NCI-H345 treated with DMSO at 0.1 percent for 48 hours (cell line): ENCODE measurements at regions not wholly inside any gene's neighbourhood (a gene's known extent, or its start where the extent isn't known, plus 50 kb on each side); places are given as distances from the start of the nearest gene placed in this dataset.

Experiments
- DNase-seq: peaks from one replicate; lab custom pipeline; 2025; ENCODE audit not compliant: unreplicated experiment; lab: John Stamatoyannopoulos, UW

DNA sequence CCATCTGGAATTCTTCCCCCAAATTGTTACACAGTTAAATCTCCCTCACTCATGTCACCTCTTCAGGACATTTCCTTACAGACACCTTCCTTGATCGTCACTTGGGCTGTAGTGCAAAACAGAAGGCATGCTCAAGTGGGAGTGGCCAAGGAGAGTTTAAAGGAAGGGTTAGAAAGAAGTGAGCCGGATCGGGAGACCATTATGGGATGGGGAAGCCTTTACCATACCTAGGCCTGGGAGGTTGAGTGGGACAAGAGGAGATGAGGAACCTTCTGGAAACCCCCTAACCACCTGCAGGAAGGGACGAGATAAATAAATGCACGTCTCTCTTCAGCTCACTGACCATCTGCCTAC, 102.7 kb downstream of the UCHL1 start:
- no peak for DNase-seq

DNA sequence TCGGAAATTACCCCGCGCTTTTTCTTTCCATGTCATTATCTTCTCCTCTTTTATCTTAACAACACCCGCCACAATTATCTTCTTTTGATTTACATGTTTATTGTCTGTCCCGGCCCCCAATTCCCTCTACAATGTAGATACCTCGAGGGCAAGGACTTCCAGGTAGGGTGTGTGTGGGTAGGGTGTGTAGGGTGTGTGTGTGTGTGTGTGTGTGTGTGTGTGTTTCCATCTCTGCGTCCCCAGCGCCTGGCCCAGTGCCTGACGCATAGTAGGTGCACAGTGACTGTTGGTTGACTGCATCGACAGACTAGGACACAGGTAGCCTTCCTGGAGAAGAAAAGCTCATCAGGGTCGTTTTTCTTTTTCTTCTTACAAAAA, 103.1 kb downstream of the UCHL1 start:
- DNase-seq, result no peak

DNA sequence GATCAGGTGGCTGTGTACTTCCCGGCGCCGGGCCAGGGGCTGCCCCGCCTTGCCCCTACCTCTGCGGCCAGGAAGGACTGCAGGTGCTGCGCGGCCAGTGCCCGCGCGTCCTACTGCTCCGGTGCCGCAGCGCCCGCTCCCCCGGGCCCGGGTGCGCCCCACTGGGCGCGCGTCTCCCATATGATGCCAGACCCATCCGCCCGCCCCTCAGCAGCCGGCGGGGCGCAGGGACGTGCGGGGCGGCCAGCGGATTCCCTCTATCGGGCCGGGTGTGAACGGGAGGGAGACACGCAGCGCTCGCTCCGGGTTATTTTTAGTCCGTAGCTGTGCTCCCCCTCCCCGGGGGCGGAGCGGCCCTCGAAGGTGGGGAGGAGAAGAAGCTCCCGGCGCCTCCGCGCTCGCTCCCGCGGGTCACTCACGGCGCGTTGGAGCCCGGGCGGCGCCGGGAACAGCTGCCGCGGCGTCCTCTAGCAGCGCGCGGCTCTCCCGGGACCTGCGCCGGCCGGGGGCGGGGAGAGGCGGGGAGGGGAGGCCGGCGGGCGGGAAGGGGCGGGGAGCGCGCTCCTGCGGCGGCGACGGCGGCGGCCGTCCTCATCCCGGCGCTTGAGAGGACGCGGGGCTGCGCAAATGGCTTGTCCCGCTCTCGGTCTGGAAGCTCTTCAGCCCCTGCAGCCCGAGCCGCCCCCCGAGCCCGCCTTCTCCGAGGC, 103.6 kb downstream of the UCHL1 start:
- DNase-seq, result no peak

DNA sequence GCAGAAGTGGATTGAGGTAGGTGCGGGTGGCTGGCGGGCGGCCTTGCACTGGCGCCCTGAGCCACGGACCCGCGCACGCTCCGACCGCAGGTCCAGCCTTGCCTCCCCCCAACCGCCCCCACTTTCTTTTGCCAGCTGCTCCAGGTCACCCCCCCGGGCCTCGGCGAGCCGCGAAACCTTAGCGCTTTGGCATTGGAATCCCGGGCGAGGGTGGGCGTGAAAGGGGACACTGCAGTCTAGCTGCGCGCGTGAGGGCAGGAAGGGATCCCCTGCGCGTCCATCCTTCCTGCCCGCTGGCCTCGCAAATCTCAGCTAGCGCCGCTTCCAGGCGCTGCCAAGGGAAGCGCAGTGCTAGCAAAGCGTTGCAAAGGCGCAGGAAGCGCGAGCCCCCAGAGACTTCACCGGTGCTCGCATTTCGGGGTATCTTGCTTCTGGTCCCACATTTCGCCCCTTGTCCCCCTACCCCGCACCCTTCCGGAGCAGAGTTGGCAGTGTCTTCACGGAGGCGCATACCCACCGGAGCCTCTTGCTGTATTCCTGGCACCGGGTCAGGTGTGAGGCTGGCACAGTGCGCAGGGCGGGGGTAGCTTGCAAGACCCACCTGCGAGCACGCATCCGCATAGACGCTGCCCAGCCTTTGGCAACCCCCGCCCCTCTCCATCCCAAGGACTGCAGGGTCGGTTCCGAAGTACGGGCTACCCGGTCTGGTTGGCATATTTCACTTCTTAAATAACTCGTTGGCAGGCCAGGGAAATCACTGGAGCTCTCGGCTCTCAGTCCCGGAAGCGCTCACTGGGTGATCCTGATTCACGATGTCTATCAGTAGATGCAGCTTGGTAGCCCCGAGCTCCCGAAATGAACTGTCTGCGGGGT, 104.4 kb downstream of the UCHL1 start:
- DNase-seq, result no peak

GRCh38 chr4:41361794-41362526, 105.2 kb downstream of the UCHL1 start:
- DNase-seq, result no peak

DNA sequence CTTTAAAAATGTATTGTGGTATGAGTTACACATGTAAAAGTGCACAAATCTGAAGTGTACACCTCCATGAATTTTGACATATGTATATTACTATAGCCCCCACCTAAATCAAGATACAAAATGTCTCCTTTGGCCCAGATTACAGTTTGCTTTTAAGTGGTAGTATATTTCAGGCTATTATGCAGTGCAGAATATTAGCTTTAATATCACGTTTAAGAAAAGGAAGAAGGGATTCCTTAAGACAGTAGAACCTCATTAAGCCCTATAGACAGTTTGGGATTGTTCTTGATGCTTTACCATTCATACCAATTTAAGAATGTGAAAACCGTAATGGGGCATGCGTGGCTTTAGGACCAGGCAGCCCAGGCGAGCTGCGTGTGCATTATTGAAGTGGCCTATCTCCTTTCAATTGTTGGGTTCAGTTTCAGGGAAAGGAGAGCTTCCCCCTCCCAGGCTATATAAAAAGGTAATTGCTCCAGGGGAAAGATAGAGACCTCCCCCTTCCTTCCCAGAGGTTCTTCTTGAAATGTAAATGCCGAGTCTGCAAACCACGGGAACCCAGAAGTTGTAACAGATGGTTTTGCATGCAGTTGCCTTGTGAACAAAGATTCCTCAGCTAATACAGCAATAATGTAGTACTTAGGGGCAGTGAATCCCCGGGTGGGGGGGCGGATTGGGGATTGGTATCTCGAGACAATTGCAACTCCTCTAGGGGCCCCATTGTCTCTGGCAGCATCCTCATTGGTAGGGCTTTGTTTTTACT, 106.1 kb downstream of the UCHL1 start:
- DNase-seq, result no peak

GRCh38 chr4:41363384-41363981, 106.8 kb downstream of the UCHL1 start:
- DNase-seq, result no peak

DNA sequence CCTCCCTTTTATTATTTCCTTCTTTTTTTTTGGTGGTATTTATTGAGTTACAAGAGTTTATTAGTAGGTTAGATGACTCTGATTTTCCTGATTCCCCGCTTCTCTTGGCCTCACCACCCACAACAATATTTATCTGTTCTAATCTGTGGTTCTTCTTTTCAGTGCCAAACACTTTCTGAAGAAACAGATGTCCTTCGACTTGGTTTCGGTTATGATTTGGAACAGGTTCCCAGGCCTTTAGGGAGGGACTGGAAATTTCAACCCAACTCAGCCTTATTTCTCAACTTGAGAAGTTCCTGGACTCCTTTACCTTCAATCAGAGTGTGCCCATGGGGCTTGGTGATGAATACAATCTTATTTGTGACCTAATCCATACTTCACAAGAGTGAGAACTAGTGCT, 108.1 kb downstream of the UCHL1 start:
- DNase-seq, result no peak

DNA sequence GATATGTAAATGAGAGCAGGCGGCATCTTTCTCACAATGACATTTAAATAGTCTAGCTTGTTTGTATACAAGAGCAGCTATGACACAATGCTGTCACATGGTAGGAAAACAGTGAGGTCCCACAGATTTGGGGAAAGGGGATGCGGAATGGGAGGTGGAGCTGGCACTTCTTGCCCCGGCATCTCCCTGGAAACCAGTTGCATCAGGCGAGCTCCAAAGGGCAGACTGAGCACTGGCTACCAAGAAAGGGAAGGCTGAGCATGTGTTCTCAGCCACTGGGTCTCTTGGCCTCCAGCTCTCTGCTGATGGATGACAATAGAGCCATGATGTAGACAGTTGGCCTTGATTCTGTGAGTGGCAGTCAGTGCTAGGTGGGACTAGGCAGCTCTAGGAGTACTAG, 109.0 kb downstream of the UCHL1 start:
- no peak for DNase-seq

- no peak for DNase-seq
Observed at GRCh38 chr4:41366911-41367517, 110.3 kb downstream of the UCHL1 start.

GRCh38 chr4:41369680-41370079, 113.0 kb downstream of the UCHL1 start:
- no peak for DNase-seq

DNA sequence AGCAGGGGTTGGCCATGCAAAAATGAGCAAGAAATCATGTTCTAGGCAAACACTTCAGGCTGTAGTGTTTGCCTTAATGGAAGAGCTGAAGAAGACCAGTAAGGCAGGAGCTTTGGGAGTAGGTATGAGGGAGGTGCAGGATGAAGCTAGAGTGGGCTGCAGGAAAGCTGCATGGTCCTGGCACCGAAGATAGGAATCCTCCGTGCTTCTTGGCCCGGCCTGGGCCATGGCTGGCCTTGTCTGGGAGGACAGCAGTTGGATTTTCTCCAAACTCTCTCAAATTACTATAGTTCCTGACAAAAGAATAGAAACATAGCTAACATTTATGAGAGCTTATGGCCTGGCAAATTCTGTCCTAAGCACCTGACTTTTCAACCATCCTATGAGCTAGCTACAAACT, 116.5 kb downstream of the UCHL1 start:
- DNase-seq, result no peak

DNA sequence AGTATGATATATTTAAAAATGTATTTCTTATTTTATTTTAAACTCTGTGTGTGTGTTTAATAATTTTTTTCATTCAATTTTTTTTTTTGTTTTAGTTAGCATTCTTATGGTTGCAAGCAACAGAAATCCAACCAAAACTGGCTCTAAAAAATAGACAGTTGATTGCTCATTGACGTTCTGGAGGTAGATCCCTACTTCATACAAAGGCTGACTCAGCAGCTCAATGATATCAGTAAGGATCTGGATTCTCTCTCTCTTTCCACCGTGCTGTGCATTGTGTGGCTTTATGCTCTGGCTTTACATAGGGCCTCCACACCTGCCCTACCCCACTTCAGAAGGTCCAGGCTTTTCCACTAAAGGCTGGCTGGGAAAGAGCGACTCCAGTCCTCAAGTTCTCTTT, 117.8 kb downstream of the UCHL1 start:
- no peak for DNase-seq

- DNase-seq, result no peak
Observed at GRCh38 chr4:41375561-41375960, 118.8 kb downstream of the UCHL1 start.

DNA sequence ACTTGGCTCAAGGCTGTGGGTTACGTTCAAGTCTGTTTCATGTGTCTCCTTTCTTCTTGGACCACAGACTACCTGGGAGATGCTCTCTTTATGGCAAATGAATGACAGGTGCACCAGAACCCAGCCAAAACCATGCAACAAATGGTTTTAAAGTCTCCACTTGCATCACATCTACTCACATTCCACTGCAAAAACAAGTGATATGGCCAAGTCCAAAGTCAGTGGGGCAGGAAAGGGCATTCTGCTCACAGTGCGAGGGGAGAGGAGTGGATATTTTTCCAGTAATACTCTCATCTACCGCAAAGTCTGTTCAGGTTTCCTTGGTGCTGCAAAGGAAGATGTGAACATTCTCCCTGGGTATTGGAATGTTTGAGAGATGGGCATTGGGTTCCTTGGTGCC, 120.5 kb downstream of the UCHL1 start:
- DNase-seq, result no peak

- no peak for DNase-seq
Observed at GRCh38 chr4:41379230-41379629, 122.5 kb downstream of the UCHL1 start.

- DNase-seq, result no peak
Observed at GRCh38 chr4:41380511-41381157, 123.9 kb downstream of the UCHL1 start.

- no peak for DNase-seq
Observed at GRCh38 chr4:41381384-41381783, 124.7 kb downstream of the UCHL1 start.

DNA sequence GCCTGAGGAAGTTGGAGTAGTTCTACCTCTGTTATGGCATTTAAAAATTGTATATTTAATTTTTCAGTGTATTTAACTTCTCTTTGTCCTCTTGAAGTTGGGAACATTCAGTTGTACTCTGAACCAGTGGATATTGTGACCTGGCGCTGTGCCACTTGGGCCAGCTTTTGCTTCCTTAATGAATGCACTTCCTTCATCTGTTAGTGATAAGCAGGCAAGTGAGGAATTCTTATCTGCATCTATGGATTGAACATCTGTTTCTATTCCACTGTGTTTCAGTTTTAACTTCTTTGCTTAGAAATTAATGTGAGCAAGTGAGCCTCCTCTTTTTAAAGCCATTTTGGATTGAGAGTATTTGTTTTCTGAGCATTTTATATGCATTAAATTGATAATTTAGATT, 128.3 kb downstream of the UCHL1 start:
- DNase-seq, result no peak

GRCh38 chr4:41385481-41385880, 128.8 kb downstream of the UCHL1 start:
- DNase-seq, result no peak
